H1 (cell line): ENCODE measurements at regions not wholly inside any gene's neighbourhood (a gene's known extent, or its start where the extent isn't known, plus 50 kb on each side); places are given as distances from the start of the nearest gene placed in this dataset.
"Not testable (repeated sequence)": the region's sequence is repeated elsewhere in the genome, so short reads cannot be mapped to it uniquely, and the experiment has no call there.

Experiments
- CTCF ChIA-PET: fragments of 300-600 bp; sonication (Branson Sonifier 250); formaldehyde crosslinking; loops from one replicate; lab custom pipeline; 2021; ENCODE audit not compliant: partially characterized antibody; lab: Charles Lee
- POLR2A ChIA-PET: fragments of 300-600 bp; sonication (Branson Sonifier 250); formaldehyde crosslinking; loops from one replicate; lab custom pipeline; 2021; ENCODE audit warnings: inconsistent platforms; ENCODE audit not compliant: partially characterized antibody; lab: Charles Lee
- DNase-seq, 2 experiments: peaks; one replicate each; pipeline versions ENCODE4 v3.0.0 to v3.0.0-alpha.2; 2010 to 2022; ENCODE audit warnings: low spot score in 2 of 2, low read depth in 1 of 2, mixed read lengths in 1 of 2
- FAIRE-seq: peaks from 2 replicates; lab custom pipeline; 2011; peaks lifted over from hg19 to GRCh38; lab: Jason Lieb, UNC
- H2AFZ ChIP-seq: 2 replicates; pipeline ENCODE4 v1.8.1; 2012; ENCODE audit warnings: low read length, inconsistent platforms
- H2AK5ac ChIP-seq: 2 replicates; pipeline ENCODE4 v1.6.1; 2013; ENCODE audit warnings: low read depth, low read length
- H2BK120ac ChIP-seq: replicated peaks from 2 replicates; pipeline ENCODE3; 2013; ENCODE audit warnings: low read depth, low read length, inconsistent platforms
- H2BK12ac ChIP-seq: 2 replicates; pipeline ENCODE4 v1.6.1; 2013; ENCODE audit warnings: low read depth, low read length
- H2BK15ac ChIP-seq: 2 replicates; pipeline ENCODE4 v1.6.1; 2013; ENCODE audit warnings: low read length
- H2BK20ac ChIP-seq: 2 replicates; pipeline ENCODE4 v1.6.1; 2013; ENCODE audit warnings: low read length
- H2BK5ac ChIP-seq: 2 replicates; pipeline ENCODE4 v1.6.1; 2013; ENCODE audit warnings: low read depth, low read length
- H3K14ac ChIP-seq: 2 replicates; pipeline ENCODE4 v1.6.1; 2013; ENCODE audit warnings: inconsistent platforms; ENCODE audit not compliant: insufficient read length
- H3K18ac ChIP-seq: 2 replicates; pipeline ENCODE4 v1.6.1; 2013; ENCODE audit warnings: low read length; ENCODE audit errors: extremely low read depth
- H3K23ac ChIP-seq: 2 replicates; pipeline ENCODE4 v1.6.1; 2013; ENCODE audit warnings: inconsistent platforms; ENCODE audit not compliant: insufficient read length
- H3K23me2 ChIP-seq: 2 replicates; pipeline ENCODE4 v1.6.1; 2013; ENCODE audit warnings: low read depth, low read length
- H3K27ac ChIP-seq: 2 replicates; pipeline ENCODE4 v1.6.1; 2011; ENCODE audit warnings: low read depth, low read length, inconsistent platforms
- H3K27me3 ChIP-seq, 4 experiments: replicated peaks in 1 of 4; 1 replicate in 1 of 4; 2 replicates in 3 of 4; pipeline versions ENCODE4 v1.6.1 to v1.8.1; 2011 to 2013; ENCODE audit warnings: low read length in 3 of 4, mild to moderate bottlenecking in 3 of 4, inconsistent platforms in 2 of 4, mixed read lengths in 2 of 4, moderate library complexity in 1 of 4; ENCODE audit not compliant: control insufficient read depth in 3 of 4, insufficient read depth in 3 of 4; ENCODE audit errors: extremely low read depth in 1 of 4
- H3K36me3 ChIP-seq, 4 experiments: 2 replicates each; pipeline versions ENCODE4 v1.6.1 to v1.8.1; 2011 to 2013; ENCODE audit warnings: mild to moderate bottlenecking in 4 of 4, low read length in 3 of 4, moderate library complexity in 2 of 4, control low read depth in 1 of 4, inconsistent platforms in 1 of 4; ENCODE audit not compliant: insufficient read depth in 4 of 4, control insufficient read depth in 2 of 4
- H3K4ac ChIP-seq: replicated peaks from 2 replicates; pipeline ENCODE3; 2013; ENCODE audit warnings: low read length, low read depth, mixed read lengths, inconsistent platforms; ENCODE audit not compliant: insufficient read length
- H3K4me1 ChIP-seq, 4 experiments: replicated peaks in 1 of 4; 1 replicate in 1 of 4; 2 replicates in 3 of 4; pipeline versions ENCODE4 v1.6.1 to v1.8.1; 2011 to 2013; ENCODE audit warnings: low read length in 3 of 4, inconsistent platforms in 2 of 4, mixed read lengths in 1 of 4; ENCODE audit not compliant: insufficient read depth in 4 of 4, control insufficient read depth in 3 of 4
- H3K4me2 ChIP-seq, 2 experiments: 2 replicates each; pipeline versions ENCODE4 v1.6.1 to v1.8.1; 2011 to 2013; ENCODE audit warnings: low read depth in 2 of 2, low read length in 2 of 2, control low read depth in 1 of 2, inconsistent platforms in 1 of 2, mild to moderate bottlenecking in 1 of 2; ENCODE audit not compliant: insufficient read depth in 1 of 2
- H3K4me3 ChIP-seq, 4 experiments: fragments of 200-600, 300-600 bp in 1 of 4; sonication (generic), shearing (Covaris generic), sonication (Bioruptor Twin) in 1 of 4; 2 replicates each; pipeline versions ENCODE4 v1.5.1 to v1.8.1; 2011 to 2016; ENCODE audit warnings: low read length in 4 of 4, low read depth in 3 of 4, control low read depth in 2 of 4, inconsistent platforms in 2 of 4, mild to moderate bottlenecking in 2 of 4, mixed read lengths in 1 of 4, moderate library complexity in 1 of 4; ENCODE audit not compliant: insufficient read depth in 2 of 4; ENCODE audit errors: extremely low read depth in 1 of 4
- H3K56ac ChIP-seq: replicated peaks from 2 replicates; pipeline ENCODE3; 2013; ENCODE audit warnings: low read depth, mild to moderate bottlenecking, mixed read lengths, low read length, inconsistent platforms; ENCODE audit not compliant: insufficient read length
- H3K79me1 ChIP-seq: 2 replicates; pipeline ENCODE4 v1.6.1; 2013; ENCODE audit warnings: low read depth, low read length, control low read depth
- H3K79me2 ChIP-seq, 2 experiments: 2 replicates each; pipeline versions ENCODE4 v1.6.1 to v1.8.1; 2012 to 2013; ENCODE audit warnings: low read length in 2 of 2, mild to moderate bottlenecking in 2 of 2, inconsistent platforms in 1 of 2; ENCODE audit not compliant: insufficient read depth in 2 of 2, control insufficient read depth in 1 of 2
- H3K9ac ChIP-seq, 4 experiments: replicated peaks in 1 of 4; 1 replicate in 1 of 4; 2 replicates in 3 of 4; pipeline versions ENCODE4 v1.6.1 to v1.8.1; 2011 to 2013; ENCODE audit warnings: low read depth in 3 of 4, low read length in 3 of 4, control low read depth in 2 of 4, mild to moderate bottlenecking in 2 of 4, moderate library complexity in 2 of 4, inconsistent platforms in 1 of 4; ENCODE audit errors: extremely low read depth in 1 of 4
- H3K9me3 ChIP-seq, 2 experiments: 2 replicates each; pipeline versions ENCODE4 v1.6.1 to v1.8.1; 2012 to 2013; ENCODE audit warnings: mild to moderate bottlenecking in 2 of 2, moderate library complexity in 2 of 2, control low read depth in 1 of 2, inconsistent platforms in 1 of 2, low read depth in 1 of 2, low read length in 1 of 2, mixed read lengths in 1 of 2; ENCODE audit not compliant: insufficient read depth in 2 of 2
- H4K20me1 ChIP-seq, 2 experiments: replicated peaks in 1 of 2; 2 replicates each; pipeline versions ENCODE3 to v1.8.1; 2011 to 2013; ENCODE audit warnings: inconsistent platforms in 2 of 2, low read length in 2 of 2, mild to moderate bottlenecking in 1 of 2; ENCODE audit not compliant: insufficient read depth in 2 of 2, control insufficient read depth in 1 of 2
- H4K5ac ChIP-seq: 2 replicates; pipeline ENCODE4 v1.6.1; 2013; ENCODE audit warnings: low read length, low read depth, mixed read lengths, inconsistent platforms; ENCODE audit not compliant: insufficient read length
- H4K8ac ChIP-seq: 2 replicates; pipeline ENCODE4 v1.8.0; 2013; ENCODE audit warnings: mild to moderate bottlenecking, moderate library complexity, low read length, inconsistent platforms; ENCODE audit not compliant: insufficient read depth; ENCODE audit errors: extremely low read depth
- H4K91ac ChIP-seq: replicated peaks from 2 replicates; pipeline ENCODE3; 2013; ENCODE audit warnings: low read length, mixed read lengths, inconsistent platforms; ENCODE audit not compliant: insufficient read length
- WGBS, 2 experiments: shearing (Covaris generic) in 1 of 2; methylation state at CpG; one replicate each; pipeline versions ENCODE4 v1.1.6 to v1.1.7; 2013 to 2015; ENCODE audit warnings: low lambda C conversion rate in 2 of 2, mixed read lengths in 2 of 2, inconsistent platforms in 1 of 2, low coverage in 1 of 2, missing lambda C conversion rate in 1 of 2; ENCODE audit not compliant: insufficient replicate concordance in 2 of 2, insufficient coverage in 1 of 2, insufficient read length in 1 of 2; ENCODE audit errors: extremely low coverage in 1 of 2, missing lambda C conversion rate in 1 of 2; 5-methylcytosine and 5-hydroxymethylcytosine counted together

- H3K79me1 ChIP-seq: not testable (repeated sequence)
These were observed 155.5 kb downstream of the NPIPB11 start for GRCh38 chr16:29250923-29251434.

GRCh38 chr16:29250469-29250868, 156.0 kb downstream of the NPIPB11 start:
- H3K4ac ChIP-seq, DNase-seq, H3K27ac ChIP-seq, H3K36me3 ChIP-seq, H3K23ac ChIP-seq, H3K79me2 ChIP-seq, FAIRE-seq, H3K56ac ChIP-seq, H4K20me1 ChIP-seq, H2BK12ac ChIP-seq, H3K23me2 ChIP-seq, H4K91ac ChIP-seq, H3K18ac ChIP-seq, H3K14ac ChIP-seq, H3K4me3 ChIP-seq, H2BK15ac ChIP-seq, H4K8ac ChIP-seq, H2AFZ ChIP-seq, H4K5ac ChIP-seq, H3K79me1 ChIP-seq, H3K4me2 ChIP-seq, H2BK5ac ChIP-seq, H3K4me1 ChIP-seq, H2BK120ac ChIP-seq, H3K27me3 ChIP-seq, H2AK5ac ChIP-seq, H3K9me3 ChIP-seq, H2BK20ac ChIP-seq, H3K9ac ChIP-seq: not testable (repeated sequence)
- ChIA-PET CTCF (interaction anchor here (0.5 to 0.6 kb wide), 2 partner anchors 13 to 79 kb away, joined by 3 read pairs; no protein-coding TSS in a partner anchor), POLR2A (interaction anchor here (0.7 kb wide), 1 partner anchor 267 kb away, joined by 3 read pairs; no protein-coding TSS in a partner anchor)
- WGBS, 2 experiments: 84% methylated on average over 3 of the region's 3 CpGs; no CpG with 5 or more reads in 1 of the 2 experiments

More at GRCh38 chr16:29250923-29251434, 155.5 kb downstream of the NPIPB11 start:
- not testable (repeated sequence) for FAIRE-seq, H3K36me3 ChIP-seq, H3K9ac ChIP-seq, H4K8ac ChIP-seq, H4K20me1 ChIP-seq, H3K4ac ChIP-seq, H3K14ac ChIP-seq, H3K4me2 ChIP-seq, H2BK15ac ChIP-seq, H3K56ac ChIP-seq, H3K18ac ChIP-seq, H3K4me1 ChIP-seq, DNase-seq, H2BK20ac ChIP-seq, H3K79me2 ChIP-seq, H2BK12ac ChIP-seq, H2AFZ ChIP-seq, H2BK120ac ChIP-seq, H4K91ac ChIP-seq, H3K4me3 ChIP-seq, H3K27me3 ChIP-seq, H3K27ac ChIP-seq, H3K9me3 ChIP-seq, H2BK5ac ChIP-seq, H3K23me2 ChIP-seq, H3K23ac ChIP-seq, H4K5ac ChIP-seq
- ChIA-PET CTCF (interaction anchor here (0.5 kb wide), 1 partner anchor 13 kb away, joined by 3 read pairs; no protein-coding TSS in a partner anchor), POLR2A (interaction anchor here (0.7 kb wide), 1 partner anchor 268 kb away, joined by 3 read pairs; no protein-coding TSS in a partner anchor)
- WGBS, 2 experiments: 82% methylated on average over 13 of the region's 19 CpGs; no CpG with 5 or more reads in 1 of the 2 experiments
- 0 out of 2 replicates have a peak overlapping the region, but pooled peaks have one; percentile 39 for H2AK5ac ChIP-seq
